CD4-positive, CD25-positive, alpha-beta regulatory T cell (primary cell): ENCODE measurements at regions not wholly inside any gene's neighbourhood (a gene's known extent, or its start where the extent isn't known, plus 50 kb on each side); places are given as distances from the start of the nearest gene placed in this dataset.

Experiments used
- ATAC-seq, 2 donors: fragments of 150-1000 bp; cut with Tn5 transposase; one replicate each; pipeline ENCODE4 v1.10.0; 2021; ENCODE audit warnings: low read depth in 2 of 2, moderate number of reproducible peaks in 2 of 2, moderate library complexity in 1 of 2
- DNase-seq, 3 donors: peaks; one replicate each; pipeline versions ENCODE4 v3.0.0 to v3.0.0-alpha.2; 2012 to 2022; ENCODE audit warnings: mixed read lengths in 1 of 3
- H3K27ac ChIP-seq: one replicate; pipeline ENCODE4 v1.7.0; 2013; ENCODE audit warnings: mild to moderate bottlenecking, low read length; ENCODE audit not compliant: insufficient read depth, poor library complexity, severe bottlenecking
- H3K27me3 ChIP-seq: one replicate; pipeline ENCODE4 v1.7.0; 2013; ENCODE audit warnings: low read length; ENCODE audit not compliant: control insufficient read depth, insufficient read depth
- H3K36me3 ChIP-seq: one replicate; pipeline ENCODE4 v1.7.0; 2013; ENCODE audit warnings: mild to moderate bottlenecking, low read length, moderate library complexity; ENCODE audit not compliant: control insufficient read depth, insufficient read depth
- H3K4me1 ChIP-seq: 2 replicates; pipeline ENCODE4 v1.7.0; 2013; ENCODE audit warnings: mild to moderate bottlenecking, low read length; ENCODE audit not compliant: insufficient read depth, control insufficient read depth, poor library complexity, severe bottlenecking
- H3K4me3 ChIP-seq: one replicate; pipeline ENCODE4 v1.7.0; 2013; ENCODE audit warnings: low read depth, mild to moderate bottlenecking, low read length, moderate library complexity
- H3K9me3 ChIP-seq, 2 experiments: 1 replicate in 1 of 2; 2 replicates in 1 of 2; pipeline ENCODE4 v1.7.0; 2013; ENCODE audit warnings: low read length in 2 of 2, mild to moderate bottlenecking in 1 of 2, moderate library complexity in 1 of 2; ENCODE audit not compliant: control insufficient read depth in 2 of 2
- H3K27ac Mint-ChIP-seq, 3 donors: one replicate each; pipeline ENCODE4 v1.8.0; 2020 to 2022; ENCODE audit warnings: mild to moderate bottlenecking in 3 of 3, mixed read lengths in 3 of 3, moderate library complexity in 2 of 3
- H3K27me3 Mint-ChIP-seq: one replicate; pipeline ENCODE4 v1.8.0; 2022; ENCODE audit warnings: mild to moderate bottlenecking, mixed read lengths
- H3K36me3 Mint-ChIP-seq: one replicate; pipeline ENCODE4 v1.8.0; 2020; ENCODE audit warnings: mixed read lengths
- H3K4me1 Mint-ChIP-seq, 4 donors: one replicate each; pipeline ENCODE4 v1.8.0; 2020 to 2022; ENCODE audit warnings: mixed read lengths in 4 of 4, mild to moderate bottlenecking in 1 of 4
- H3K4me3 Mint-ChIP-seq, 4 donors: one replicate each; pipeline ENCODE4 v1.8.0; 2020 to 2022; ENCODE audit warnings: mild to moderate bottlenecking in 4 of 4, mixed read lengths in 4 of 4, moderate library complexity in 3 of 4
- H3K9me3 Mint-ChIP-seq, 7 donors: one replicate each; pipeline ENCODE4 v1.8.0; 2020 to 2022; ENCODE audit warnings: mixed read lengths in 7 of 7, mild to moderate bottlenecking in 3 of 7, moderate library complexity in 2 of 7

- no peaks in the 10 kb centered on the region for H3K4me1 ChIP-seq
- no peaks in the 10 kb centered on the region for H3K36me3 ChIP-seq
- Mint-ChIP-seq H3K36me3 (no peaks in the 10 kb centered on the region), H3K4me3 (no peak overlapping the region), H3K9me3 (no peaks in the 10 kb centered on the region), H3K27ac (no peak overlapping the region), H3K4me1 (no peaks in the 10 kb centered on the region), H3K27me3 (peaks cover 9% of the 10 kb centered on the region)
- no peak overlapping the region for H3K4me3 ChIP-seq
- H3K27ac ChIP-seq = no peak overlapping the region
- no peak for ATAC-seq
- no peaks in the 10 kb centered on the region for H3K9me3 ChIP-seq
- H3K27me3 ChIP-seq = no peaks in the 10 kb centered on the region
- no peak for DNase-seq
These were observed 191.0 kb downstream of the SATB1 start for GRCh38 chr3:18233987-18234716.

- H3K36me3 Mint-ChIP-seq = no peaks in the 10 kb centered on the region
- DNase-seq = no peak
- no peak overlapping the region for H3K4me3 Mint-ChIP-seq
- H3K27me3 Mint-ChIP-seq = peaks cover 5% of the 10 kb centered on the region
- H3K9me3 Mint-ChIP-seq = no peaks in the 10 kb centered on the region
- H3K27ac Mint-ChIP-seq = no peak overlapping the region
- Histone ChIP-seq H3K27ac (no peak overlapping the region), H3K4me1 (no peaks in the 10 kb centered on the region), H3K4me3 (no peak overlapping the region), H3K27me3 (no peaks in the 10 kb centered on the region), H3K36me3 (no peaks in the 10 kb centered on the region), H3K9me3 (no peaks in the 10 kb centered on the region)
- H3K4me1 Mint-ChIP-seq = no peaks in the 10 kb centered on the region
- no peak for ATAC-seq
These were observed 192.8 kb downstream of the SATB1 start for GRCh38 chr3:18232317-18232716.

- H3K4me1 ChIP-seq = no peaks in the 10 kb centered on the region
- no peaks in the 10 kb centered on the region for H3K36me3 Mint-ChIP-seq
These were observed 197.1 kb downstream of the SATB1 start for GRCh38 chr3:18228060-18228459.

GRCh38 chr3:18225709-18226108 is 199.4 kb downstream of the SATB1 start:
- peaks cover 5% of the 10 kb centered on the region for H3K27me3 Mint-ChIP-seq
- H3K4me3 Mint-ChIP-seq = no peak overlapping the region
- ATAC-seq (no peak), DNase-seq (no peak)
- no peak overlapping the region for H3K27ac Mint-ChIP-seq
- no peaks in the 10 kb centered on the region for H3K36me3 Mint-ChIP-seq
- no peaks in the 10 kb centered on the region for H3K9me3 Mint-ChIP-seq
- Histone ChIP-seq H3K4me3 (no peak overlapping the region), H3K9me3 (no peaks in the 10 kb centered on the region), H3K4me1 (no peaks in the 10 kb centered on the region), H3K27me3 (no peaks in the 10 kb centered on the region), H3K36me3 (no peaks in the 10 kb centered on the region), H3K27ac (no peak overlapping the region)
- peaks cover 0 to 5% (median 0%) of the 10 kb centered on the region in 4 donors for H3K4me1 Mint-ChIP-seq

More at GRCh38 chr3:18228060-18228459, 197.1 kb downstream of the SATB1 start:
- DNase-seq (no peak), ATAC-seq (no peak)
- no peak overlapping the region for H3K27ac Mint-ChIP-seq
- H3K36me3 ChIP-seq = no peaks in the 10 kb centered on the region
- H3K4me3 ChIP-seq = no peak overlapping the region
- H3K27me3 Mint-ChIP-seq = peaks cover 5% of the 10 kb centered on the region
- peaks cover 0 to 5% (median 0%) of the 10 kb centered on the region in 4 donors for H3K4me1 Mint-ChIP-seq
- no peaks in the 10 kb centered on the region for H3K27me3 ChIP-seq
- no peak overlapping the region for H3K27ac ChIP-seq
- H3K4me3 Mint-ChIP-seq = no peak overlapping the region
- no peaks in the 10 kb centered on the region for H3K9me3 Mint-ChIP-seq
- no peaks in the 10 kb centered on the region for H3K9me3 ChIP-seq

- H3K4me3 Mint-ChIP-seq = no peak overlapping the region
- no peak for ATAC-seq
- H3K36me3 Mint-ChIP-seq = no peaks in the 10 kb centered on the region
- peaks cover 0 to 5% (median 0%) of the 10 kb centered on the region in 4 donors for H3K4me1 Mint-ChIP-seq
- no peak for DNase-seq
- Histone ChIP-seq H3K9me3 (no peaks in the 10 kb centered on the region), H3K27me3 (no peaks in the 10 kb centered on the region), H3K36me3 (no peaks in the 10 kb centered on the region), H3K4me3 (no peak overlapping the region), H3K4me1 (no peaks in the 10 kb centered on the region), H3K27ac (no peak overlapping the region)
- no peaks in the 10 kb centered on the region for H3K9me3 Mint-ChIP-seq
- H3K27ac Mint-ChIP-seq = peak overlapping the region in 1 of 3 donors; percentile 29
- H3K27me3 Mint-ChIP-seq = no peaks in the 10 kb centered on the region
These were observed 200.7 kb downstream of the SATB1 start for GRCh38 chr3:18224426-18224825.

GRCh38 chr3:18223974-18224373 is 201.2 kb downstream of the SATB1 start:
- no peak overlapping the region for H3K27ac ChIP-seq

GRCh38 chr3:18223571-18223970 is 201.6 kb downstream of the SATB1 start:
- Mint-ChIP-seq H3K27ac (peak overlapping the region in 1 of 3 donors; percentile 51), H3K4me3 (no peak overlapping the region), H3K9me3 (no peaks in the 10 kb centered on the region), H3K27me3 (no peaks in the 10 kb centered on the region), H3K4me1 (peaks cover 0 to 5% (median 0%) of the 10 kb centered on the region in 4 donors), H3K36me3 (no peaks in the 10 kb centered on the region)
- DNase-seq (peak in 1 of 3 donors; percentile 16), ATAC-seq (peak; percentile 20 to 52)
- H3K27me3 ChIP-seq = no peaks in the 10 kb centered on the region
- H3K9me3 ChIP-seq = no peaks in the 10 kb centered on the region
- H3K4me3 ChIP-seq = no peak overlapping the region
- no peaks in the 10 kb centered on the region for H3K4me1 ChIP-seq
- H3K27ac ChIP-seq = no peak overlapping the region
- H3K36me3 ChIP-seq = no peaks in the 10 kb centered on the region

More at GRCh38 chr3:18223974-18224373, 201.2 kb downstream of the SATB1 start:
- H3K27me3 Mint-ChIP-seq = no peaks in the 10 kb centered on the region
- Histone ChIP-seq H3K36me3 (no peaks in the 10 kb centered on the region), H3K4me3 (no peak overlapping the region), H3K9me3 (no peaks in the 10 kb centered on the region), H3K4me1 (no peaks in the 10 kb centered on the region), H3K27me3 (no peaks in the 10 kb centered on the region)
- H3K36me3 Mint-ChIP-seq = no peaks in the 10 kb centered on the region
- DNase-seq (no peak), ATAC-seq (no peak)
- H3K4me3 Mint-ChIP-seq = no peak overlapping the region
- peaks cover 0 to 5% (median 0%) of the 10 kb centered on the region in 4 donors for H3K4me1 Mint-ChIP-seq
- H3K9me3 Mint-ChIP-seq = no peaks in the 10 kb centered on the region
- H3K27ac Mint-ChIP-seq = peak overlapping the region in 1 of 3 donors; percentile 29

GRCh38 chr3:18222686-18223085 is 202.5 kb downstream of the SATB1 start:
- ATAC-seq (no peak), DNase-seq (no peak)
- Mint-ChIP-seq H3K4me3 (no peak overlapping the region), H3K9me3 (no peaks in the 10 kb centered on the region), H3K27me3 (no peaks in the 10 kb centered on the region), H3K4me1 (peaks cover 0 to 5% (median 0%) of the 10 kb centered on the region in 4 donors), H3K36me3 (no peaks in the 10 kb centered on the region), H3K27ac (no peak overlapping the region)
- Histone ChIP-seq H3K4me1 (no peaks in the 10 kb centered on the region), H3K9me3 (no peaks in the 10 kb centered on the region), H3K36me3 (no peaks in the 10 kb centered on the region), H3K4me3 (no peak overlapping the region), H3K27me3 (no peaks in the 10 kb centered on the region), H3K27ac (no peak overlapping the region)
